ENCODE measurements at regions not wholly inside any gene's neighbourhood (a gene's known extent, or its start where the extent isn't known, plus 50 kb on each side); places are given as distances from the start of the nearest gene placed in this dataset.

DNA sequence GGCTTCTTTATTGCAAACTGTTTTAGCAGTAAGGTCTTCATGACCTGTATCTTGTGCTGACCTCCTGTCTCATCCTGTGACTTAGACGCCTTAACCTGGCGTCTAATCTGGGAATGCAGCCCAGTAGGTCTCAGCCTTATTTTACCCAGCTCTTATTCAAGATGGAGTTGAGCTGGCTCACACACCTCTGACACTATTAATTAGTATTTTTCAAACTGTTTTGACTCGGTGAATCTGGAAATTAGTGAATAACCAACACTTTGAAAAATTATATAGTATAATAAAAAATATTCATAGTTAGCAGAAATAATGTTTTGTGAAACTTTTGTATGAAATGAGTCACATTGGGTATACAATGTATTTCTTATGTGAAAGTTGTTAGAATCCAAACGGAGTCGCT lies 189.4 kb downstream of the PDGFRA start:
- TF ChIP-seq EZH2 (IDR thresholded peaks at IDR 0.05; ENCODE audit: insufficient read depth, poor library complexity, severe bottlenecking) (no peak), EZH2phosphoT487 (IDR thresholded peaks at IDR 0.05; ENCODE audit: insufficient read depth, low read depth) (no peak)
